SU-DHL-6 (cell line): ENCODE measurements at regions not wholly inside any gene's neighbourhood (a gene's known extent, or its start where the extent isn't known, plus 50 kb on each side); places are given as distances from the start of the nearest gene placed in this dataset.

Experiments
- H2AFZ ChIP-seq: fragments of 200-600 bp; sonication (generic); 2 replicates; pipeline ENCODE4 v1.6.1; 2014; ENCODE audit warnings: low read depth, mild to moderate bottlenecking, moderate library complexity, mixed read lengths, antibody characterized with exemption, low read length; ENCODE audit not compliant: severe bottlenecking
- H3F3A ChIP-seq: fragments of 200-600 bp; shearing (Covaris generic); 2 replicates; pipeline ENCODE4 v1.6.0; 2016; ENCODE audit warnings: antibody characterized with exemption, mild to moderate bottlenecking; ENCODE audit not compliant: insufficient read depth
- H3K27ac ChIP-seq: fragments of 200-600 bp; sonication (generic); 2 replicates; pipeline ENCODE4 v1.5.1; 2016; ENCODE audit warnings: low read depth, mild to moderate bottlenecking, low read length, moderate library complexity, mixed read lengths
- H3K27me3 ChIP-seq: fragments of 200-600 bp; sonication (generic), shearing (Covaris generic); 2 replicates; pipeline ENCODE4 v1.6.0; 2014; ENCODE audit warnings: mild to moderate bottlenecking, low read length
- H3K36me3 ChIP-seq: fragments of 200-600 bp; sonication (generic); 2 replicates; pipeline ENCODE4 v1.6.1; 2014; ENCODE audit warnings: mild to moderate bottlenecking, low read length, mixed read lengths
- H3K4me2 ChIP-seq: fragments of 300-600, 200-600 bp; shearing (Covaris generic), sonication (generic); 2 replicates; pipeline ENCODE4 v1.6.0; 2014; ENCODE audit warnings: low read length, low read depth, mild to moderate bottlenecking; ENCODE audit not compliant: poor library complexity, severe bottlenecking
- H3K4me3 ChIP-seq: fragments of 200-600 bp; sonication (generic); 2 replicates; pipeline ENCODE4 v1.5.1; 2014; ENCODE audit warnings: antibody characterized with exemption, low read length, mild to moderate bottlenecking, mixed read lengths; ENCODE audit not compliant: insufficient read depth, poor library complexity, severe bottlenecking
- H3K79me2 ChIP-seq: fragments of 200-600 bp; sonication (generic); 2 replicates; pipeline ENCODE4 v1.6.1; 2014; ENCODE audit warnings: mild to moderate bottlenecking, low read length, moderate library complexity; ENCODE audit not compliant: insufficient read depth
- H3K9ac ChIP-seq: fragments of 200-600 bp; sonication (generic); 2 replicates; pipeline ENCODE4 v1.7.0; 2014; ENCODE audit warnings: mild to moderate bottlenecking, low read length
- H3K9me2 ChIP-seq: fragments of 200-600 bp; sonication (generic); replicated peaks from 2 replicates; pipeline ENCODE4 v1.6.1; 2014; ENCODE audit warnings: low read length; ENCODE audit not compliant: insufficient read depth
- H3K9me3 ChIP-seq: fragments of 200-600 bp; sonication (generic); 2 replicates; pipeline ENCODE4 v1.6.1; 2014; ENCODE audit warnings: low read length, mixed read lengths; ENCODE audit not compliant: insufficient read depth
- H4K20me1 ChIP-seq: fragments of 200-600 bp; sonication (generic); 2 replicates; pipeline ENCODE4 v1.6.1; 2014; ENCODE audit warnings: low read depth, mild to moderate bottlenecking, antibody characterized with exemption, low read length, moderate library complexity, mixed read lengths
- CTCF ChIP-seq: fragments of 200-600 bp; sonication (generic); IDR thresholded peaks from one replicate; pipeline ENCODE4 v1.5.1; 2017; ENCODE audit warnings: antibody characterized with exemption, mild to moderate bottlenecking, low read length, moderate library complexity; ENCODE audit not compliant: insufficient read depth, poor library complexity, severe bottlenecking
- EZH2phosphoT487 ChIP-seq: fragments of 200-600 bp; sonication (generic), shearing (Covaris generic); conservative IDR thresholded peaks from 2 replicates; pipeline ENCODE4 v1.6.1; 2018; ENCODE audit warnings: mild to moderate bottlenecking, antibody characterized with exemption, low read length, moderate library complexity, mixed read lengths

DNA sequence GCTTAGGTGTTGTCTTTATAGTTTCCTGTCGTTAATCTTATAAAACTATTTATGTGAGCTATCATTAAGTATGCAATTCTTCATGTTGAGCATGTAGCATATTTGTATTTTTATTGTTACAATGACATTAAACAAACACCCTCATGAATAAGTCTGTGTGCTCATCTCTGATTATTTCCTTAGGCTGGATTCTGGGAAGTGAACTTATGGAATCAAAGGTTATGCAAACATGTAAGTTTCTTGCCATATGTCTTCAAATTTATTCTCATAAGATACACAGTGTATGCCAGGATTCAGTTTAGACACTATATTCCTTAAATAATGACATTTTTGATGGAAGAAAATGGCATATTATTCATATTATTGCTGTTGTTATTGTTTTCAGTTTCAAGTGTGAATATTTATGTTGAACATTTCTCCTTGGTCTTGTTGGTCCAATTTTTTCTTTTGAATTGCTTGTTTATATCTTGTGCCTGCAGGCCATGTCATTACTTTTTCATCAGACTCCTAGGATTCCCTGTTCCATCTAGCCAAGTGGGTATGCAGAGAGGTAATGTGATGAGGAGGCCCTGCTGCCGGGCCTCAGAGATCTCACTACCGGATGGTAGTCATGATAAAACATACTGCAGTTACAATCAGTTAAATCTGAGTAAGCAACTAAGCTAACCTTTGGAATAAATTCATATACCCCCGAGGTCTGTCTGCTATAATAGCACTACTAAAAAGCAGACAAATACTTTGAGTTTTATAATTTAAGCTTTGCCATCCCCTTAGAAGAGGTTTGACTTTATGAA is 684.3 kb upstream of the SGO1 start:
- Histone ChIP-seq H3K27ac (no peak overlapping the region), H3K9me3 (no peaks in the 10 kb centered on the region), H3K27me3 (no peaks in the 10 kb centered on the region), H3K79me2 (no peaks in the 10 kb centered on the region), H3K4me3 (no peak overlapping the region), H3K4me2 (no peak overlapping the region), H3K9ac (no peak overlapping the region), H3F3A (no peaks in the 10 kb centered on the region), H3K9me2 (no peaks in the 10 kb centered on the region), H3K36me3 (no peaks in the 10 kb centered on the region), H2AFZ (no peak overlapping the region), H4K20me1 (no peaks in the 10 kb centered on the region)
- TF ChIP-seq EZH2phosphoT487, result no peak
- TF ChIP-seq CTCF, result no peak

GRCh38 chr3:20865803-20866202 is 679.8 kb upstream of the SGO1 start:
- H4K20me1 ChIP-seq, result no peaks in the 10 kb centered on the region
- TF ChIP-seq EZH2phosphoT487 (no peak), CTCF (no peak)
- no peaks in the 10 kb centered on the region for H3K36me3 ChIP-seq
- H2AFZ ChIP-seq, result no peak overlapping the region
- no peaks in the 10 kb centered on the region for H3K9me2 ChIP-seq
- no peak overlapping the region for H3K4me3 ChIP-seq
- H3K27ac ChIP-seq, result no peak overlapping the region
- no peaks in the 10 kb centered on the region for H3K79me2 ChIP-seq
- no peak overlapping the region for H3K4me2 ChIP-seq
- no peaks in the 10 kb centered on the region for H3F3A ChIP-seq
- H3K9ac ChIP-seq, result no peak overlapping the region
- no peaks in the 10 kb centered on the region for H3K27me3 ChIP-seq
- H3K9me3 ChIP-seq, result no peaks in the 10 kb centered on the region

- Histone ChIP-seq H4K20me1 (no peaks in the 10 kb centered on the region), H3K9ac (no peak overlapping the region), H3F3A (no peaks in the 10 kb centered on the region), H3K4me2 (no peak overlapping the region), H3K27ac (no peak overlapping the region), H2AFZ (no peak overlapping the region), H3K36me3 (no peaks in the 10 kb centered on the region), H3K79me2 (no peaks in the 10 kb centered on the region), H3K9me3 (no peaks in the 10 kb centered on the region), H3K9me2 (no peaks in the 10 kb centered on the region), H3K27me3 (no peaks in the 10 kb centered on the region), H3K4me3 (no peak overlapping the region)
- TF ChIP-seq CTCF (no peak), EZH2phosphoT487 (no peak)
Measured at GRCh38 chr3:20861454-20861853, 675.4 kb upstream of the SGO1 start.
